ENCODE measurements at regions not wholly inside any gene's neighbourhood (a gene's known extent, or its start where the extent isn't known, plus 50 kb on each side); places are given as distances from the start of the nearest gene placed in this dataset.

DNA sequence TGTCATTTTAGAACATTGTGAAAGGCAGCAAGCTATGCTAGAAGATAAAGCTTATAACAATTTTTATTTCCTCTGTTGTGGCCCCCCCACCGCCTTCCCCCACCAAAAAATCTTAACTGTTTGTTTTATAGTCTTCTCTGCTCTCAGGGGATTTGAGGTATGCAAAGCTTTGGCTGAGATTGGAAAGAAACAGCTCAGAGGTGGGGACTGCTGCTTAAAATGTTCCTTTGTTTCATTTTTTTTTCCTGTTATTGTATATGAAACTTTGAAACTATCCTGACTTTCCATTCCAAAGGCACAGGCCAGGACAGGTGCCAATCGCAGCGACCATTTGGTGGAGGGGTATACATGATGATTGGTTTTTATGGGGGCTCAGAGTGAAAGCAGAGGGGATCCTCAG lies 114.7 kb upstream of the PHACTR1 start:
- no peaks in the 10 kb centered on the region for H3K9me3 ChIP-seq
- no peak for ATAC-seq
- DNase-seq: no peak
- H3K36me3 ChIP-seq (ENCODE audit: low read depth): no peaks in the 10 kb centered on the region
- TF ChIP-seq, protein P1, sequence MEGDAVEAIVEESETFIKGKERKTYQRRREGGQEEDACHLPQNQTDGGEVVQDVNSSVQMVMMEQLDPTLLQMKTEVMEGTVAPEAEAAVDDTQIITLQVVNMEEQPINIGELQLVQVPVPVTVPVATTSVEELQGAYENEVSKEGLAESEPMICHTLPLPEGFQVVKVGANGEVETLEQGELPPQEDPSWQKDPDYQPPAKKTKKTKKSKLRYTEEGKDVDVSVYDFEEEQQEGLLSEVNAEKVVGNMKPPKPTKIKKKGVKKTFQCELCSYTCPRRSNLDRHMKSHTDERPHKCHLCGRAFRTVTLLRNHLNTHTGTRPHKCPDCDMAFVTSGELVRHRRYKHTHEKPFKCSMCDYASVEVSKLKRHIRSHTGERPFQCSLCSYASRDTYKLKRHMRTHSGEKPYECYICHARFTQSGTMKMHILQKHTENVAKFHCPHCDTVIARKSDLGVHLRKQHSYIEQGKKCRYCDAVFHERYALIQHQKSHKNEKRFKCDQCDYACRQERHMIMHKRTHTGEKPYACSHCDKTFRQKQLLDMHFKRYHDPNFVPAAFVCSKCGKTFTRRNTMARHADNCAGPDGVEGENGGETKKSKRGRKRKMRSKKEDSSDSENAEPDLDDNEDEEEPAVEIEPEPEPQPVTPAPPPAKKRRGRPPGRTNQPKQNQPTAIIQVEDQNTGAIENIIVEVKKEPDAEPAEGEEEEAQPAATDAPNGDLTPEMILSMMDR (IDR thresholded peaks at IDR 0.05): no peak
- H3K4me1 ChIP-seq (ENCODE audit: low read depth): no peaks in the 10 kb centered on the region
- H3K4me3 ChIP-seq: no peak overlapping the region
- intact Hi-C loops (cut with DNase I, micrococcal nuclease): loop anchor here (10.0 kb wide), 2 partner anchors 307 to 947 kb away; partner anchors contain the start of gene EDN1 (in 1 of the 2)

DNA sequence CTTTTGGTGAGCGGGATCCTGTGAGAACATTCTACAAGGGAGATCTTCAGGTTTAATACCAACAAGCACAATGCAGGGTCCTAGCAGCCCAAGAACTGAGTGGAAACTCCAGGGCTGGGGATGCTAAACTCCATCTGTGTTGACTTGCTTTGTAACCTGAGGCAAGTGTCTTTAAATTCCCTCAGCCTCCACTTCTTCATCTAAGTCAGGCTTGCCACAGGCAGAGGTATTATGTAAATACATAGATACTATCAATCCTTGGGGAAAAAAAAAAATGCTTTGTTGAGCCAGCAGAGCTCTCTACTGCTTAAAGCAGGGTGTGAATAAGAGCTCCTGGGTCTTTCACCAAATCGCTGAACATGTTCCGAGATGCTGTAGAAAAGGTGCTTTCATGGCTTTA lies 114.2 kb upstream of the PHACTR1 start:
- Histone ChIP-seq H3K36me3 (ENCODE audit: low read depth) (no peaks in the 10 kb centered on the region), H3K4me3 (no peak overlapping the region), H3K4me1 (ENCODE audit: low read depth) (no peaks in the 10 kb centered on the region), H3K9me3 (no peaks in the 10 kb centered on the region)
- no peak for DNase-seq
- intact Hi-C loops (cut with DNase I, micrococcal nuclease): loop anchor here (10.0 kb wide), 2 partner anchors 308 to 948 kb away; partner anchors contain the start of gene EDN1 (in 1 of the 2)
- no peak for ATAC-seq
- TF ChIP-seq, protein P1 (IDR thresholded peaks at IDR 0.05): no peak

DNA sequence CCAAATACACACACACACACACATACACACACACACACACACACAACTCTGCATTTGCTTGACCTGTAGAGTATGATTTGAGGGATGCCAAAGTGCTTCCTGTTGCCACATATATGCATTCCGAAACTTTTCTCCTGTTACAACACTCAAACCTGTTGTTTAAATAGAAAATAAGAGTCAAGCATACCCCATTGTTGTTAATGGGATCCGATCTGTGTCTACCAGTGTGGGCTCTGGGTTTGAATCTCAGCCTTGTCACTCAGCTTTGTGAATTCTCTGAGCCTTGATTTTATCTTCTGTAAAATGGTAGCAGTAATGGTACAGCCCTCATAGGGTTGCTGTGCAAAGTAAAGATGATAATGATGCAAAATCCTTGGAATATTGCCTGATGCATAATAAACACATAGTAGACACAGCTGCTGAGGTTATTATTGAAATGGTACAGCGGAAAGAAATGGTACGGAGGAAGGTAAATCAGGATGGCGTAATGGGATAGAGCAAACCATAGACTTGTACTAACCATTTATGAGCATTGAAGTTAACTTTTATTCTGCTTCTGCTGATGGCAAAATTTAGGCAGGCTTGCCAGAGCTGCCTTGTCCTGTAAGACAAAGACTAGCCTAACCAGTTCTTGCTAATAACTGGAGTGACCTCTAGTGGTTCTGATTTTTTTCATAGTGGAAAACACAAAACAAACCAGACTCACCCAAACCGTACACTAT lies 113.5 kb upstream of the PHACTR1 start:
- peak in 1 of 3 donors; percentile 40 for DNase-seq
- TF ChIP-seq, protein P1 (IDR thresholded peaks at IDR 0.05): peak; percentile 19
- intact Hi-C loops (cut with DNase I, micrococcal nuclease): loop anchor here (10.0 kb wide), 2 partner anchors 308 to 948 kb away; partner anchors contain the start of gene EDN1 (in 1 of the 2)
- peak; percentile 73 for ATAC-seq
- H3K9me3 ChIP-seq: no peaks in the 10 kb centered on the region
- H3K4me3 ChIP-seq: no peak overlapping the region
- no peaks in the 10 kb centered on the region for H3K36me3 ChIP-seq (ENCODE audit: low read depth)
- no peaks in the 10 kb centered on the region for H3K4me1 ChIP-seq (ENCODE audit: low read depth)

DNA sequence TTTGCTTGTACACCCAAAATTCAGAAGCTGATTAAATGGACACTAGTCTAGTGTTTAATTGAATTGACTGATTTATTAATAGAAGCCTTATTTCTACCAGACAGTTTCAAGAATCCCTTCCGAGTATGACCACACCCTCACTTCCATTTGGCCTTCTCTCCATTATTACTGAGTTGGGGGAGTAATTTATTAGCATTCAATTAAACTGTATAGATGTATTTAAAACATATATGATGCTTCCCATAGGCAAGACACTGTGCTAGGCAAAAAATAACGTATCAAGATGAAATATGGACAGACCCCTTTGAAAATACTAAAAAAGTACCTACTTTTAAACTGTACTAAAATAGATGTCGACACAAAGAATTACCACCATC lies 112.9 kb upstream of the PHACTR1 start:
- intact Hi-C loops (cut with DNase I, micrococcal nuclease): loop anchor here (10.0 kb wide), 2 partner anchors 309 to 949 kb away; partner anchors contain the start of gene EDN1 (in 1 of the 2)

DNA sequence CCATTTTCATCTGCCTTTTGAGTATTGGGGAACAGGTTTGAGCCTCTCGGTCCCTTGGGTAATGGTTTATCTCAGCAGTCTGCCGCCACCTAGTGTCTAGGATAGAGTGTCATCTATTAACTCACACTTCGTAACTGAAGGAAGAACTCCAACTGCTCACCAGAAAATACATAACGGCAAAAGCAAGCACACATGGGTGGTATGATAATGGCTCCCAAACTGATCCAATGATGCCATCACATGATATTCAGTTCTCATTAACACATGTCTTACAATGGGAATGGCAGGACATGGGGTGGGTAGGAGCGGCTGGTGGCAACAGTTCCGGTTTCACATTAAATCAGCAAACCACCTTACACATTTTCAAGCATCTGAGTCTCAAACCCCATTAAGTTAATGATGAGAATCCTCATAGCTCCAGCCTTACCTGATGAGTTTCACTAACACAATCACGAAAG lies 110.7 kb upstream of the PHACTR1 start:
- ATAC-seq (peak; percentile 86), DNase-seq (peak in 1 of 3 donors; percentile 85)
- intact Hi-C loops (cut with DNase I, micrococcal nuclease): loop anchor here (10.0 kb wide), 2 partner anchors 311 to 951 kb away; partner anchors contain the start of gene EDN1 (in 1 of the 2)
- no peaks in the 10 kb centered on the region for H3K9me3 ChIP-seq
- H3K4me1 ChIP-seq (ENCODE audit: low read depth): no peaks in the 10 kb centered on the region
- no peaks in the 10 kb centered on the region for H3K36me3 ChIP-seq (ENCODE audit: low read depth)
- TF ChIP-seq, protein P1 (IDR thresholded peaks at IDR 0.05): no peak
- H3K4me3 ChIP-seq: no peak overlapping the region

More for the DNA sequence above, 112.9 kb upstream of the PHACTR1 start:
- no peak for DNase-seq
- TF ChIP-seq, protein P1 (IDR thresholded peaks at IDR 0.05): no peak
- Histone ChIP-seq H3K4me1 (ENCODE audit: low read depth) (no peaks in the 10 kb centered on the region), H3K9me3 (no peaks in the 10 kb centered on the region), H3K36me3 (ENCODE audit: low read depth) (no peaks in the 10 kb centered on the region), H3K4me3 (no peak overlapping the region)
- no peak for ATAC-seq
